ENCODE measurements at regions not wholly inside any gene's neighbourhood (a gene's known extent, or its start where the extent isn't known, plus 50 kb on each side); places are given as distances from the start of the nearest gene placed in this dataset.

GRCh38 chr4:158055668-158056067 lies 117.2 kb downstream of the GASK1B start:
- no peaks in the 10 kb centered on the region for H3K4me1 ChIP-seq
- H3K27ac ChIP-seq, result no peak overlapping the region
- no peak for TF ChIP-seq POLR2A (IDR thresholded peaks at IDR 0.05)
- no peak for TF ChIP-seq CTCF (IDR thresholded peaks at IDR 0.05 in 4 of 5, conservative IDR thresholded peaks at IDR 0.05 in 1 of 5)
- H3K4me3 ChIP-seq, result no peak overlapping the region
- H3K9me3 ChIP-seq, result no peaks in the 10 kb centered on the region
- intact Hi-C loops (cut with DNase I; ENCODE audit: low total_unique reads), result no loop called here
- no peak for ATAC-seq
- in situ Hi-C loops (cut with MboI; ENCODE audit: low sequenced_read_pairs in 4 of 4), result no loop called here
- no peaks in the 10 kb centered on the region for H3K36me3 ChIP-seq
- H3K27me3 ChIP-seq, result no peaks in the 10 kb centered on the region
- no peak for DNase-seq

- no peak for ATAC-seq
- H3K27ac ChIP-seq, result no peak overlapping the region
- no peaks in the 10 kb centered on the region for H3K4me1 ChIP-seq
- intact Hi-C loops (cut with DNase I; ENCODE audit: low total_unique reads) (no loop called here), in situ Hi-C loops (cut with MboI; ENCODE audit: low sequenced_read_pairs in 4 of 4) (no loop called here)
- no peaks in the 10 kb centered on the region for H3K9me3 ChIP-seq
- no peaks in the 10 kb centered on the region for H3K27me3 ChIP-seq
- no peak overlapping the region for H3K4me3 ChIP-seq
- TF ChIP-seq POLR2A (IDR thresholded peaks at IDR 0.05), result no peak
- TF ChIP-seq CTCF (IDR thresholded peaks at IDR 0.05 in 4 of 5, conservative IDR thresholded peaks at IDR 0.05 in 1 of 5), result no peak
- no peaks in the 10 kb centered on the region for H3K36me3 ChIP-seq
- DNase-seq, result no peak
Observed at GRCh38 chr4:158053801-158054200, 119.0 kb downstream of the GASK1B start.

- H3K4me1 ChIP-seq, result no peaks in the 10 kb centered on the region
- intact Hi-C loops (cut with DNase I; ENCODE audit: low total_unique reads), result no loop called here
Observed at GRCh38 chr4:158053086-158053485, 119.7 kb downstream of the GASK1B start.

GRCh38 chr4:158051401-158052235 lies 121.2 kb downstream of the GASK1B start:
- no peaks in the 10 kb centered on the region for H3K9me3 ChIP-seq
- peak in 1 of 2 donors; percentile 27 for DNase-seq
- no peak for TF ChIP-seq CTCF (IDR thresholded peaks at IDR 0.05 in 4 of 5, conservative IDR thresholded peaks at IDR 0.05 in 1 of 5)
- TF ChIP-seq POLR2A (IDR thresholded peaks at IDR 0.05), result no peak
- in situ Hi-C loops (cut with MboI; ENCODE audit: low sequenced_read_pairs in 4 of 4) (no loop called here), intact Hi-C loops (cut with DNase I; ENCODE audit: low total_unique reads) (no loop called here)
- H3K4me3 ChIP-seq, result no peak overlapping the region
- H3K27me3 ChIP-seq, result no peaks in the 10 kb centered on the region
- H3K4me1 ChIP-seq, result no peaks in the 10 kb centered on the region
- H3K27ac ChIP-seq, result peak overlapping the region in 1 of 4 donors; percentile 35
- peak in 1 of 2 donors; percentile 72 for ATAC-seq
- no peaks in the 10 kb centered on the region for H3K36me3 ChIP-seq

More at GRCh38 chr4:158053086-158053485, 119.7 kb downstream of the GASK1B start:
- in situ Hi-C loops (cut with MboI; ENCODE audit: low sequenced_read_pairs in 4 of 4), result no loop called here
- Histone ChIP-seq H3K27ac (no peak overlapping the region), H3K9me3 (no peaks in the 10 kb centered on the region), H3K27me3 (no peaks in the 10 kb centered on the region), H3K36me3 (no peaks in the 10 kb centered on the region), H3K4me3 (no peak overlapping the region)
- no peak for ATAC-seq
- DNase-seq, result no peak
- no peak for TF ChIP-seq CTCF (IDR thresholded peaks at IDR 0.05 in 4 of 5, conservative IDR thresholded peaks at IDR 0.05 in 1 of 5)
- no peak for TF ChIP-seq POLR2A (IDR thresholded peaks at IDR 0.05)
